AG04450 (cell line): ENCODE measurements at regions not wholly inside any gene's neighbourhood (a gene's known extent, or its start where the extent isn't known, plus 50 kb on each side); places are given as distances from the start of the nearest gene placed in this dataset.

Experiments used
- CTCF ChIA-PET: fragments of 300-600, 350-600 bp; formaldehyde crosslinking; extraction: SDS; loops from one replicate; lab custom pipeline; 2022; ENCODE audit warnings: antibody characterized with exemption, inconsistent platforms; lab: Charles Lee
- POLR2A ChIA-PET: fragments of 350-600 bp; formaldehyde crosslinking; extraction: SDS; loops from one replicate; lab custom pipeline; 2021; ENCODE audit warnings: antibody characterized with exemption, inconsistent platforms; lab: Yijun Ruan, JAX
- DNase-seq: peaks from one replicate; pipeline ENCODE4 v3.0.0-alpha.2; 2011; ENCODE audit warnings: low read depth, low spot score
- H3K27ac ChIP-seq: one replicate; pipeline ENCODE4 v1.5.1; 2012; ENCODE audit warnings: low read depth, low read length, control low read depth
- H3K27me3 ChIP-seq: one replicate; pipeline ENCODE4 v1.6.0; 2012; ENCODE audit warnings: low read length; ENCODE audit not compliant: control insufficient read depth, insufficient read depth
- H3K4me3 ChIP-seq: 2 replicates; pipeline ENCODE4 v1.5.1; 2011; ENCODE audit warnings: mild to moderate bottlenecking, low read depth, low read length, control low read depth
- H3K9me3 ChIP-seq: 2 replicates; pipeline ENCODE4 v1.5.1; 2012; ENCODE audit warnings: low read length; ENCODE audit not compliant: control insufficient read depth, insufficient read depth
- CTCF ChIP-seq: IDR thresholded peaks from 2 replicates; pipeline ENCODE4 v1.5.1; 2011; ENCODE audit warnings: low read depth, low read length, control low read depth, inconsistent platforms

- TF ChIP-seq CTCF = no peak
- ChIA-PET POLR2A (no interaction called here), CTCF (no interaction called here)
- DNase-seq = no peak
- Histone ChIP-seq H3K27ac (no peak overlapping the region), H3K27me3 (no peaks in the 10 kb centered on the region), H3K4me3 (no peak overlapping the region), H3K9me3 (no peaks in the 10 kb centered on the region; the same call in 1 of the 2 replicates)
Measured at GRCh38 chr2:192315543-192315942, 120.8 kb upstream of the TMEFF2 start.

- no peak for DNase-seq
- Histone ChIP-seq H3K27me3 (no peaks in the 10 kb centered on the region), H3K4me3 (no peak overlapping the region), H3K27ac (no peak overlapping the region), H3K9me3 (no peaks in the 10 kb centered on the region; the same call in 1 of the 2 replicates)
- ChIA-PET POLR2A (no interaction called here), CTCF (interaction anchor here (1.4 kb wide), 1 partner anchor 9 kb away, joined by 3 read pairs; no protein-coding TSS in a partner anchor)
- TF ChIP-seq CTCF = no peak
Measured at GRCh38 chr2:192314800-192315481, 120.2 kb upstream of the TMEFF2 start.

GRCh38 chr2:192313773-192314172, 119.0 kb upstream of the TMEFF2 start:
- ChIA-PET CTCF (interaction anchor here (1.4 kb wide), 1 partner anchor 10 kb away, joined by 3 read pairs; no protein-coding TSS in a partner anchor), POLR2A (no interaction called here)
- Histone ChIP-seq H3K9me3 (no peaks in the 10 kb centered on the region; the same call in 1 of the 2 replicates), H3K27ac (no peak overlapping the region), H3K27me3 (no peaks in the 10 kb centered on the region), H3K4me3 (no peak overlapping the region)
- no peak for DNase-seq
- no peak for TF ChIP-seq CTCF

- H3K4me3 ChIP-seq = no peak overlapping the region
Measured at GRCh38 chr2:192311701-192312460, 117.1 kb upstream of the TMEFF2 start.

More at GRCh38 chr2:192311701-192312460, 117.1 kb upstream of the TMEFF2 start:
- no peaks in the 10 kb centered on the region for H3K27me3 ChIP-seq
- no peak for TF ChIP-seq CTCF
- H3K9me3 ChIP-seq = no peaks in the 10 kb centered on the region; the same call in 1 of the 2 replicates
- POLR2A ChIA-PET = interaction anchor here (0.7 kb wide), 1 partner anchor 96 kb away, joined by 12 read pairs; no protein-coding TSS in a partner anchor
- H3K27ac ChIP-seq = no peak overlapping the region
- CTCF ChIA-PET = interaction anchor here (0.6 kb wide), 1 partner anchor 983 kb away, joined by 4 read pairs; no protein-coding TSS in a partner anchor
- no peak for DNase-seq
